ENCODE measurements at regions not wholly inside any gene's neighbourhood (a gene's known extent, or its start where the extent isn't known, plus 50 kb on each side); places are given as distances from the start of the nearest gene placed in this dataset.

DNA sequence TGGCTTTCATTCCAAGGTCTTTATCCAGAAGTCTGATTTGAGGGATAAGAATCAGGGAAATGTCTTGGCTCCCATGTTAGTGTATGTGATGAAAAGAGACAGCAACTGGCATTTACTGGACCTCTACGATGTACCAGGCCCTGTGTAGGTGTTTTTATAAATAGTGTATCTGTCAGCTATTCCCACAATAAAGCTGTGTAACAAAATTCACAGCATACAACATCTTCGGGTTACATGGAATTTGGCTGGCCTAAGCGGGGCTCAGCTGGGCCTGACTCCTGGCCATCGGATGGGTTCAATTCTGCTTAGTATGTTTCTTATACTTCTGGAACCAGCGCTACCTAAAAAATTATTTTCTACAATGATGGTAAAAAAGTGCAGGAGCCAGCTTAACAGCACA lies 128.2 kb downstream of the SNX5 start:
- TF ChIP-seq POLR2AphosphoS5 (IDR thresholded peaks at IDR 0.05), result no peak
- TF ChIP-seq, protein P1, sequence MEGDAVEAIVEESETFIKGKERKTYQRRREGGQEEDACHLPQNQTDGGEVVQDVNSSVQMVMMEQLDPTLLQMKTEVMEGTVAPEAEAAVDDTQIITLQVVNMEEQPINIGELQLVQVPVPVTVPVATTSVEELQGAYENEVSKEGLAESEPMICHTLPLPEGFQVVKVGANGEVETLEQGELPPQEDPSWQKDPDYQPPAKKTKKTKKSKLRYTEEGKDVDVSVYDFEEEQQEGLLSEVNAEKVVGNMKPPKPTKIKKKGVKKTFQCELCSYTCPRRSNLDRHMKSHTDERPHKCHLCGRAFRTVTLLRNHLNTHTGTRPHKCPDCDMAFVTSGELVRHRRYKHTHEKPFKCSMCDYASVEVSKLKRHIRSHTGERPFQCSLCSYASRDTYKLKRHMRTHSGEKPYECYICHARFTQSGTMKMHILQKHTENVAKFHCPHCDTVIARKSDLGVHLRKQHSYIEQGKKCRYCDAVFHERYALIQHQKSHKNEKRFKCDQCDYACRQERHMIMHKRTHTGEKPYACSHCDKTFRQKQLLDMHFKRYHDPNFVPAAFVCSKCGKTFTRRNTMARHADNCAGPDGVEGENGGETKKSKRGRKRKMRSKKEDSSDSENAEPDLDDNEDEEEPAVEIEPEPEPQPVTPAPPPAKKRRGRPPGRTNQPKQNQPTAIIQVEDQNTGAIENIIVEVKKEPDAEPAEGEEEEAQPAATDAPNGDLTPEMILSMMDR (IDR thresholded peaks at IDR 0.05), result no peak
- TF ChIP-seq POLR2A (IDR thresholded peaks at IDR 0.05), result no peak
- TF ChIP-seq EP300 (IDR thresholded peaks at IDR 0.05), result no peak
